Endothelial cell of umbilical vein (primary cell): ENCODE measurements at regions not wholly inside any gene's neighbourhood (a gene's known extent, or its start where the extent isn't known, plus 50 kb on each side); places are given as distances from the start of the nearest gene placed in this dataset.

Experiments
- BruUV-seq: library from RNA; stranded (reverse); fragments of 400-500 nt; replicated peaks from 2 replicates; lab custom pipeline; 2021; lab: Mats Ljungman, UMichigan
- CTCF ChIA-PET: fragments of 300-600, 350-600 bp; sonication (Branson Sonifier 250); formaldehyde crosslinking; loops from one replicate; lab custom pipeline; 2021; ENCODE audit warnings: antibody characterized with exemption, inconsistent platforms; lab: Charles Lee
- POLR2A ChIA-PET: fragments of 300-600, 350-600 bp; sonication (Branson Sonifier 250); formaldehyde crosslinking; loops from one replicate; lab custom pipeline; 2021; ENCODE audit warnings: antibody characterized with exemption, inconsistent platforms; lab: Charles Lee
- DNase-seq: peaks from one replicate; pipeline ENCODE4 v3.0.0-alpha.2; 2011; ENCODE audit warnings: low read depth, low spot score
- FAIRE-seq: peaks from 2 replicates; lab custom pipeline; 2011; peaks lifted over from hg19 to GRCh38; lab: Jason Lieb, UNC
- H2AFZ ChIP-seq: 2 replicates; pipeline ENCODE4 v1.6.0; 2012; ENCODE audit warnings: low read depth, low read length, control low read depth, inconsistent platforms
- H3K27ac ChIP-seq: 2 replicates; pipeline ENCODE4 v1.5.1; 2011; ENCODE audit warnings: low read depth, mild to moderate bottlenecking, control low read depth, low read length, moderate library complexity; ENCODE audit not compliant: insufficient read depth
- H3K27me3 ChIP-seq, 2 experiments: 2 replicates each; pipeline versions ENCODE4 v1.6.0 to v1.6.1; 2011; ENCODE audit warnings: low read length in 2 of 2, mixed read lengths in 1 of 2; ENCODE audit not compliant: control insufficient read depth in 2 of 2, insufficient read depth in 2 of 2
- H3K36me3 ChIP-seq, 2 experiments: 2 replicates in 1 of 2; 3 replicates in 1 of 2; pipeline ENCODE4 v1.5.1; 2011; ENCODE audit warnings: low read length in 2 of 2, mild to moderate bottlenecking in 1 of 2, moderate library complexity in 1 of 2; ENCODE audit not compliant: control insufficient read depth in 2 of 2, insufficient read depth in 2 of 2; ENCODE audit errors: extremely low read depth in 1 of 2
- H3K4me1 ChIP-seq: 3 replicates; pipeline ENCODE4 v1.5.1; 2011; ENCODE audit warnings: mild to moderate bottlenecking, low read length; ENCODE audit not compliant: control insufficient read depth, insufficient read depth; ENCODE audit errors: extremely low read depth
- H3K4me2 ChIP-seq: 2 replicates; pipeline ENCODE4 v1.6.1; 2011; ENCODE audit warnings: low read length, control low read depth, mixed read lengths; ENCODE audit not compliant: insufficient read depth
- H3K4me3 ChIP-seq, 3 experiments: fragments of 200-600 bp in 1 of 3; sonication (generic), shearing (Covaris generic) in 1 of 3; replicated peaks in 1 of 3; 2 replicates each; pipeline ENCODE4 v1.5.1; 2011 to 2016; ENCODE audit warnings: control low read depth in 3 of 3, low read length in 3 of 3, mild to moderate bottlenecking in 2 of 3, inconsistent platforms in 1 of 3, low read depth in 1 of 3, moderate library complexity in 1 of 3; ENCODE audit not compliant: insufficient read depth in 1 of 3
- H3K79me2 ChIP-seq: 2 replicates; pipeline ENCODE4 v1.6.0; 2012; ENCODE audit warnings: low read length, inconsistent platforms; ENCODE audit not compliant: control insufficient read depth, insufficient read depth
- H3K9ac ChIP-seq: replicated peaks from 2 replicates; pipeline ENCODE3; 2011; ENCODE audit warnings: low read length, control low read depth; ENCODE audit not compliant: insufficient read depth; ENCODE audit errors: extremely low read depth
- H3K9me1 ChIP-seq: replicated peaks from 3 replicates; pipeline ENCODE4 v1.6.0; 2011; ENCODE audit warnings: mild to moderate bottlenecking, low read length; ENCODE audit not compliant: control insufficient read depth, insufficient read depth; ENCODE audit errors: extremely low read depth
- H3K9me3 ChIP-seq: replicated peaks from 2 replicates; pipeline ENCODE4 v1.5.1; 2012; ENCODE audit warnings: low read length, inconsistent platforms; ENCODE audit not compliant: control insufficient read depth, insufficient read depth
- H4K20me1 ChIP-seq: replicated peaks from 2 replicates; pipeline ENCODE3; 2011; ENCODE audit warnings: mild to moderate bottlenecking, low read length; ENCODE audit not compliant: control insufficient read depth, insufficient read depth; ENCODE audit errors: extremely low read depth
- CTCF ChIP-seq, 2 donors: IDR thresholded peaks; 1 replicate in 1 of 2; 2 replicates in 1 of 2; pipeline ENCODE4 v1.5.1; 2011; ENCODE audit warnings: low read length in 2 of 2, mild to moderate bottlenecking in 2 of 2, moderate library complexity in 2 of 2, control low read depth in 1 of 2, inconsistent platforms in 1 of 2, low read depth in 1 of 2; ENCODE audit not compliant: insufficient read depth in 1 of 2; ENCODE audit errors: extremely low read depth in 1 of 2
- EZH2 ChIP-seq: IDR thresholded peaks from 2 replicates; pipeline ENCODE4 v1.6.1; 2012; ENCODE audit warnings: borderline replicate concordance, low read depth, mild to moderate bottlenecking, moderate library complexity, low read length, inconsistent platforms; ENCODE audit not compliant: severe bottlenecking
- FOS ChIP-seq: IDR thresholded peaks from 2 replicates; pipeline ENCODE4 v1.6.1; 2011; ENCODE audit warnings: mild to moderate bottlenecking, low read length, moderate library complexity, borderline replicate concordance; ENCODE audit not compliant: insufficient read depth
- GATA2 ChIP-seq: IDR thresholded peaks from 2 replicates; pipeline ENCODE4 v1.7.0; 2011; ENCODE audit warnings: low read depth, mild to moderate bottlenecking, moderate library complexity, mixed read lengths, low read length; ENCODE audit not compliant: insufficient read length, insufficient read depth
- MYC ChIP-seq: IDR thresholded peaks from one replicate; pipeline ENCODE4 v1.6.1; 2011; ENCODE audit warnings: mild to moderate bottlenecking, low read depth, low read length
- POLR2A ChIP-seq: IDR thresholded peaks from 2 replicates; pipeline ENCODE4 v1.6.1; 2012; ENCODE audit warnings: low read depth, mild to moderate bottlenecking, control low read depth, low read length
- POLR2AphosphoS5 ChIP-seq: IDR thresholded peaks from 2 replicates; pipeline ENCODE4 v1.6.1; 2012; ENCODE audit warnings: low read depth, mild to moderate bottlenecking, control low read depth, low read length, moderate library complexity; ENCODE audit not compliant: insufficient read depth
- dilution Hi-C: fragments of 300-500 bp; cut with MboI; formaldehyde crosslinking; loops from one replicate; pipeline ENCODE4 v1.15.0; 2019; ENCODE audit warnings: low sequenced_read_pairs; ENCODE audit not compliant: extremely low pct_ligation_motif_present
- intact Hi-C: fragments of 100-400 bp; cut with micrococcal nuclease; formaldehyde crosslinking; loops from one replicate; pipeline ENCODE4 v1.10.0; 2022
- TF ChIP-seq, protein P1 (sequence below): IDR thresholded peaks from 2 replicates; pipeline ENCODE4 v1.6.1; 2011; ENCODE audit not compliant: insufficient read depth, insufficient read length

GRCh38 chr6:14197118-14197517, 79.5 kb downstream of the CD83 start:
- H3K4me2 ChIP-seq = no peak overlapping the region
- TF ChIP-seq POLR2A (no peak), MYC (no peak), EZH2 (no peak), FOS (no peak), CTCF (IDR thresholded peaks at IDR 0.05; ENCODE audit: extremely low read depth in 1 of 2, insufficient read depth in 1 of 2, low read depth in 1 of 2, low read length in 2 of 2) (no peak), POLR2AphosphoS5 (no peak), GATA2 (no peak)
- TF ChIP-seq, protein P1, sequence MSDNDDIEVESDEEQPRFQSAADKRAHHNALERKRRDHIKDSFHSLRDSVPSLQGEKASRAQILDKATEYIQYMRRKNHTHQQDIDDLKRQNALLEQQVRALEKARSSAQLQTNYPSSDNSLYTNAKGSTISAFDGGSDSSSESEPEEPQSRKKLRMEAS = no peak
- H3K4me3 ChIP-seq = no peak overlapping the region
- no peaks in the 10 kb centered on the region for H3K9me3 ChIP-seq
- BruUV-seq = no TSS peak
- no peak for DNase-seq
- H3K27ac ChIP-seq = no peak overlapping the region
- ChIA-PET POLR2A (no interaction called here), CTCF (interaction anchor here (0.9 kb wide), 1 partner anchor 10 kb away, joined by 3 read pairs; no protein-coding TSS in a partner anchor)
- dilution Hi-C loops (no loop called here), intact Hi-C loops (no loop called here)
- no peaks in the 10 kb centered on the region for H3K79me2 ChIP-seq
- H3K4me1 ChIP-seq = no peaks in the 10 kb centered on the region
- H3K36me3 ChIP-seq = no peaks in the 10 kb centered on the region
- no peaks in the 10 kb centered on the region for H4K20me1 ChIP-seq
- H3K9me1 ChIP-seq = no peaks in the 10 kb centered on the region
- no peak for FAIRE-seq
- H3K27me3 ChIP-seq = no peaks in the 10 kb centered on the region
- H2AFZ ChIP-seq = no peak overlapping the region
- no peak overlapping the region for H3K9ac ChIP-seq
